HG02884 (cell line): ENCODE measurements at regions not wholly inside any gene's neighbourhood (a gene's known extent, or its start where the extent isn't known, plus 50 kb on each side); places are given as distances from the start of the nearest gene placed in this dataset.

Source experiments
- ATAC-seq: cut with Tn5 transposase; IDR thresholded peaks from one replicate; pipeline ENCODE4 v1.9.1; 2021; ENCODE audit warnings: mild to moderate bottlenecking, moderate library complexity; ENCODE audit not compliant: unreplicated experiment

GRCh38 chr14:65794674-65795279, 382.2 kb downstream of the FUT8 start:
- ATAC-seq: no peak

GRCh38 chr14:65798216-65798615, 385.7 kb downstream of the FUT8 start:
- ATAC-seq: no peak

GRCh38 chr14:65800694-65801093, 388.2 kb downstream of the FUT8 start:
- no peak for ATAC-seq

GRCh38 chr14:65802196-65802595, 389.7 kb downstream of the FUT8 start:
- ATAC-seq: no peak

GRCh38 chr14:65803885-65804284, 391.4 kb downstream of the FUT8 start:
- ATAC-seq: no peak

- ATAC-seq: no peak
These were observed 392.0 kb downstream of the FUT8 start for GRCh38 chr14:65804439-65805112.

- ATAC-seq: no peak
These were observed 392.6 kb downstream of the FUT8 start for GRCh38 chr14:65805113-65805473.

- no peak for ATAC-seq
These were observed 395.9 kb downstream of the FUT8 start for GRCh38 chr14:65808390-65808789.

- ATAC-seq: no peak
These were observed 397.8 kb downstream of the FUT8 start for GRCh38 chr14:65810322-65810721.

- no peak for ATAC-seq
These were observed 401.3 kb downstream of the FUT8 start for GRCh38 chr14:65813760-65814384.

GRCh38 chr14:65815127-65815526, 402.6 kb downstream of the FUT8 start:
- ATAC-seq: no peak

GRCh38 chr14:65817011-65817410, 404.5 kb downstream of the FUT8 start:
- no peak for ATAC-seq

GRCh38 chr14:65819569-65819968, 407.0 kb downstream of the FUT8 start:
- ATAC-seq: no peak

GRCh38 chr14:65821224-65821753, 408.8 kb downstream of the FUT8 start:
- ATAC-seq: no peak

GRCh38 chr14:65824285-65824977, 411.9 kb downstream of the FUT8 start:
- peak; percentile 69 for ATAC-seq

- ATAC-seq: no peak
These were observed 412.4 kb downstream of the FUT8 start for GRCh38 chr14:65824978-65825299.

GRCh38 chr14:65826946-65827345, 414.4 kb downstream of the FUT8 start:
- no peak for ATAC-seq

- ATAC-seq: no peak
These were observed 415.0 kb downstream of the FUT8 start for GRCh38 chr14:65827520-65827919.

- ATAC-seq: no peak
These were observed 415.9 kb downstream of the FUT8 start for GRCh38 chr14:65828396-65828795.

- ATAC-seq: no peak
These were observed 420.1 kb downstream of the FUT8 start for GRCh38 chr14:65832431-65833266.
